Activated B cell treated with CpG ODN at 0.5 μM for 24 hours (primary cell): ENCODE measurements at regions not wholly inside any gene's neighbourhood (a gene's known extent, or its start where the extent isn't known, plus 50 kb on each side); places are given as distances from the start of the nearest gene placed in this dataset.

Source experiments
- ATAC-seq: fragments of 200-7000 bp; cut with Tn5 transposase; one replicate; pipeline ENCODE4 v1.10.0; 2021; ENCODE audit warnings: low read depth, mild to moderate bottlenecking, moderate library complexity
- CTCF ChIA-PET: fragments of 350-600 bp; sonication (Branson Sonifier 250); formaldehyde crosslinking; loops from one replicate; lab custom pipeline; 2021; ENCODE audit warnings: antibody characterized with exemption; lab: Charles Lee
- POLR2A ChIA-PET: fragments of 350-600 bp; sonication (Branson Sonifier 250); formaldehyde crosslinking; loops from one replicate; lab custom pipeline; 2021; ENCODE audit warnings: antibody characterized with exemption; lab: Charles Lee
- DNase-seq: peaks from one replicate; pipeline ENCODE4 v3.0.0; 2022
- H3K27ac Mint-ChIP-seq: one replicate; pipeline ENCODE4 v1.8.0; 2020; ENCODE audit warnings: mixed read lengths
- H3K27me3 Mint-ChIP-seq: one replicate; pipeline ENCODE4 v1.8.0; 2021; ENCODE audit warnings: mixed read lengths
- H3K36me3 Mint-ChIP-seq: one replicate; pipeline ENCODE4 v1.8.0; 2021; ENCODE audit warnings: low read depth, mixed read lengths
- H3K4me1 Mint-ChIP-seq: one replicate; pipeline ENCODE4 v1.8.0; 2021; ENCODE audit warnings: mixed read lengths
- H3K4me3 Mint-ChIP-seq: one replicate; pipeline ENCODE4 v1.8.0; 2020; ENCODE audit warnings: mild to moderate bottlenecking, mixed read lengths
- H3K9me3 Mint-ChIP-seq: one replicate; pipeline ENCODE4 v1.8.0; 2020; ENCODE audit warnings: mixed read lengths
- CTCF ChIP-seq: fragments of 200-600 bp; IDR thresholded peaks from one replicate; pipeline ENCODE4 v1.8.0; 2022; ENCODE audit warnings: antibody characterized with exemption, mild to moderate bottlenecking
- intact Hi-C: fragments of 100-400 bp; cut with micrococcal nuclease; formaldehyde crosslinking; loops from one replicate; pipeline ENCODE4 v1.15.1; 2024

GRCh38 chr2:53265544-53266299 lies 501.9 kb upstream of the CHAC2 start:
- Mint-ChIP-seq H3K27me3 (no peaks in the 10 kb centered on the region), H3K36me3 (no peaks in the 10 kb centered on the region), H3K4me3 (no peak overlapping the region), H3K9me3 (peaks cover 2% of the 10 kb centered on the region), H3K4me1 (no peaks in the 10 kb centered on the region), H3K27ac (no peak overlapping the region)
- intact Hi-C loops: no loop called here
- ChIA-PET CTCF (no interaction called here), POLR2A (no interaction called here)
- TF ChIP-seq CTCF: no peak
- DNase-seq (no peak), ATAC-seq (no peak)

GRCh38 chr2:53260568-53260967 lies 507.0 kb upstream of the CHAC2 start:
- Mint-ChIP-seq H3K9me3 (peaks cover 2% of the 10 kb centered on the region), H3K27ac (no peak overlapping the region), H3K36me3 (no peaks in the 10 kb centered on the region), H3K27me3 (no peaks in the 10 kb centered on the region), H3K4me1 (no peaks in the 10 kb centered on the region), H3K4me3 (no peak overlapping the region)
- ChIA-PET POLR2A (no interaction called here), CTCF (no interaction called here)
- TF ChIP-seq CTCF: no peak
- DNase-seq (no peak), ATAC-seq (no peak)
- intact Hi-C loops: no loop called here

GRCh38 chr2:53259395-53260009 lies 508.1 kb upstream of the CHAC2 start:
- no peaks in the 10 kb centered on the region for H3K36me3 Mint-ChIP-seq
- peaks cover 2% of the 10 kb centered on the region for H3K9me3 Mint-ChIP-seq
- CTCF ChIA-PET: no interaction called here
- intact Hi-C loops: no loop called here
- DNase-seq (no peak), ATAC-seq (no peak)
- H3K4me1 Mint-ChIP-seq: no peaks in the 10 kb centered on the region
- no peaks in the 10 kb centered on the region for H3K27me3 Mint-ChIP-seq
- TF ChIP-seq CTCF: no peak
- no peak overlapping the region for H3K4me3 Mint-ChIP-seq
- H3K27ac Mint-ChIP-seq: no peak overlapping the region
- POLR2A ChIA-PET: no interaction called here

GRCh38 chr2:53257287-53257686 lies 510.3 kb upstream of the CHAC2 start:
- Mint-ChIP-seq H3K4me1 (no peaks in the 10 kb centered on the region), H3K36me3 (no peaks in the 10 kb centered on the region), H3K9me3 (no peaks in the 10 kb centered on the region), H3K27me3 (no peaks in the 10 kb centered on the region), H3K4me3 (no peak overlapping the region), H3K27ac (no peak overlapping the region)
- CTCF ChIA-PET: no interaction called here
- intact Hi-C loops: no loop called here
- no peak for TF ChIP-seq CTCF
- POLR2A ChIA-PET: no interaction called here
- DNase-seq (no peak), ATAC-seq (no peak)

GRCh38 chr2:53253244-53253643 lies 514.4 kb upstream of the CHAC2 start:
- no peak for TF ChIP-seq CTCF
- Mint-ChIP-seq H3K9me3 (no peaks in the 10 kb centered on the region), H3K4me3 (no peak overlapping the region), H3K27me3 (no peaks in the 10 kb centered on the region), H3K4me1 (no peaks in the 10 kb centered on the region), H3K36me3 (no peaks in the 10 kb centered on the region), H3K27ac (no peak overlapping the region)
- DNase-seq (no peak), ATAC-seq (no peak)
- POLR2A ChIA-PET: no interaction called here
- intact Hi-C loops: no loop called here
- CTCF ChIA-PET: no interaction called here
